GM12872 (cell line): ENCODE measurements at regions not wholly inside any gene's neighbourhood (a gene's known extent, or its start where the extent isn't known, plus 50 kb on each side); places are given as distances from the start of the nearest gene placed in this dataset.

ENCODE experiments used
- TF ChIP-seq, protein P1 (sequence below): IDR thresholded peaks from 3 replicates; pipeline ENCODE4 v1.5.1; 2011; ENCODE audit warnings: low read depth, mild to moderate bottlenecking, low read length, moderate library complexity; ENCODE audit not compliant: insufficient read depth

DNA sequence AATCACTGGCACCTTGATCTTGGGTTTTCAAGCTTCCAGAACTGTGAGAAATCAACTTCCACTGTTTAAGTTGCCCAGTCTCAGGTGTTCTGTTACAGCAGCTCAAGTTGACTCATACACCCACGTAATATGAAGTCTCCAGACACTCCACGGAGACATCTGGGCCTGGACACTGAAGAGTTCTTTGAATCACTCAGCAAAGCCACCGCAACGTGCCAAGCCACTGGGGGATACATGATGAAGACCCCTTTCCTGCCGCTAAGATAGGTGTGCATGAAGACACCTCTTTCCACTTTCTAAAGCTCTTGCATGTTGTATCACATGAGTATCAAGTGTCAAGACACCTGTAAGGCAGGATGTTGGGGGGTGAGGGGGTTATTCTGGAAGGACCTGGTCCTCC is 311.7 kb upstream of the RTL1 start:
- TF ChIP-seq, protein P1, sequence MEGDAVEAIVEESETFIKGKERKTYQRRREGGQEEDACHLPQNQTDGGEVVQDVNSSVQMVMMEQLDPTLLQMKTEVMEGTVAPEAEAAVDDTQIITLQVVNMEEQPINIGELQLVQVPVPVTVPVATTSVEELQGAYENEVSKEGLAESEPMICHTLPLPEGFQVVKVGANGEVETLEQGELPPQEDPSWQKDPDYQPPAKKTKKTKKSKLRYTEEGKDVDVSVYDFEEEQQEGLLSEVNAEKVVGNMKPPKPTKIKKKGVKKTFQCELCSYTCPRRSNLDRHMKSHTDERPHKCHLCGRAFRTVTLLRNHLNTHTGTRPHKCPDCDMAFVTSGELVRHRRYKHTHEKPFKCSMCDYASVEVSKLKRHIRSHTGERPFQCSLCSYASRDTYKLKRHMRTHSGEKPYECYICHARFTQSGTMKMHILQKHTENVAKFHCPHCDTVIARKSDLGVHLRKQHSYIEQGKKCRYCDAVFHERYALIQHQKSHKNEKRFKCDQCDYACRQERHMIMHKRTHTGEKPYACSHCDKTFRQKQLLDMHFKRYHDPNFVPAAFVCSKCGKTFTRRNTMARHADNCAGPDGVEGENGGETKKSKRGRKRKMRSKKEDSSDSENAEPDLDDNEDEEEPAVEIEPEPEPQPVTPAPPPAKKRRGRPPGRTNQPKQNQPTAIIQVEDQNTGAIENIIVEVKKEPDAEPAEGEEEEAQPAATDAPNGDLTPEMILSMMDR = no peak

- TF ChIP-seq, protein P1 = no peak
These were observed 312.4 kb upstream of the RTL1 start for GRCh38 chr14:101215927-101216326.

DNA sequence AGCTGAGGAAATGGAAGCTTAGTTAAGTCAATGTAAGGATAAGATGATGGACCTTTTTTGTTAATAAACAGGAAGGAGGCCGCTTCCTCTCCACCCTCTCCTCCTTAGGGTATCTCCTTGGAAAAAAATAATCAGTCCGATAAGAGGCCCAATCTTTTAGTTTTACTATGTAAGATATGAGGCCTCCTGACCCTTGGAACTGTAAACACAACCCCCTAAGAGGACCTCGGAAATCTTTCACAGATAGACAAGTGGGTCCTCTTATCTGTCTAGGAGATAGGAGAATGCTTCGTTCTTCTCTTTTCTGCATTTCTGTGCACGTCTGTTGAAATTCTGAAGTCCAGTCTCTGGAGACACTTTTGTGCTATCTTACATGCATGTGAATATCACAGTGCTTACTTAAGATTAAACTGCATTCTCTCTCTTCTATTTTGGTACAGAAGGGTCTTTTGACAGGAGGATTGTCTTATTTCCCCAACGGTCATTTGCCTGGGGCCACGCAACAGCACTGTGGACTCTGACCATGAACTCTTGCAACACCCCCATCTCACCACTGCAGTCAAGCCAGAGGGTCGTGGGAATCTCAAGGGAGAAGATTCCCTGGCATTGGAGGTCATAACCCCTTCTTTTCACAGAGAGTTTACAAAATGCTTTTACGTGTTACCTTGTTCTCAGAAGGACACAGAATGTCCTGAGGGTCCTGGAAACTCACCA is 313.0 kb upstream of the RTL1 start:
- TF ChIP-seq, protein P1 = no peak

DNA sequence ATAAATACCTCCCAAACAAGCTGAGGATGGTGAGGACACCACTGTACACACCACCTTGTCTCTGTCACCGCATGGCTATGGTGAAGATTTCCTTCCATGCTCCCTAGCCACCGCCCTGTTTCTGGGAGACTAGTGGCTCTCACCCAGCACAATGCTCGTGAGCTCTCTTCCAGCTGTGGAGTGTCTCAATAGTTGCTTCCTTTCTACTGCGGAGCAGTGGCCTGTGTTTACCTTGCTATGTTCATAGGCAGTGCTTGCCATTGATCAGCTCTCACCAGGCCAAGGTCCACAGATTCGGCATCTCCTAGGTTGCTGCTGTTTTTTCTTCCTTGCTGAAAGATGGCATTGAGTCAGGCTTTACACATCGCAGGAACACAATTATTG is 313.6 kb upstream of the RTL1 start:
- TF ChIP-seq, protein P1 = no peak

- TF ChIP-seq, protein P1 = no peak
These were observed 314.3 kb upstream of the RTL1 start for GRCh38 chr14:101217616-101218371.

DNA sequence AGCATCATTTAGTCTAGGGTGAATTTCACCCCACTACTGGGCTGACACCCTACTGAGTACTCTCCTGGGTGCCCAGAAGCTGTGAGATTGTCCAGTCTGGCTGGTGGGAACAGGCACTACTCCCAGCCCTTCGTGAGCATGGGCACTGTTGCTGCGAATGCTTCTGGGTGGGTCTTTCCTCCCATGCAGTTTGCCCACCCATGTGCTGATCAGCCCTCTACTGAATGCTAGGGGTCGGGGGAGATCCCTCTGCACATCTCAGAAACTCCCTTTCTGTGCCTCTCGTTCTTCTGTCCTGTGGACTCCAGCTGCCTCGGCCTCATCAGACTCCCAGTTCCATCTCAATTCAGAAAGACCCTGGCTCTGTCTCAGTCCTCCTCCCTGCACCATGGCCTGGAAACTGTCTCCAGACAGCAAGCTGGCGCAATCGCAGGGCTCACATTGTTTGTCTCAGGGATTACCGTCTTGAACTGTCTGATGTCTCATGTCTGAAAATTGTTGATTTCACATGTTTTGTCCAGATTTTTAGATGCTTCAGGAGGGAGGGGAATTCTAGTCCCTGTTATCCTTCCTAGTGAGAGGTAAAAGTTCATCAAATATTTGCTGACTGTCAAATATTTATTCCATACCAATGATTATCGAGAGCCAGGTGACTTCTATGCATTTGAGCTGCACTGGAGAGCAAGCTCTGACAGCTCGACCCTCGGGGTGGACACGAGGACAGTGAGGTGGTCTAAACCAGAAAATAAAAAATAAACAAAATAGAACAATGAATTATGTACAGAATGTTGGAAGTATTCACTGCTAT is 316.6 kb upstream of the RTL1 start:
- TF ChIP-seq, protein P1 = no peak

- TF ChIP-seq, protein P1 = no peak
These were observed 317.5 kb upstream of the RTL1 start for GRCh38 chr14:101220921-101221510.
